Brain microvascular endothelial cell (primary cell): ENCODE measurements at regions not wholly inside any gene's neighbourhood (a gene's known extent, or its start where the extent isn't known, plus 50 kb on each side); places are given as distances from the start of the nearest gene placed in this dataset.
A peak's percentile ranks its signal among the peaks of the same experiment; 100 is the strongest.

Experiments used
- DNase-seq: peaks from one replicate; pipeline ENCODE4 v3.0.0-alpha.2; 2020
- H3K27ac ChIP-seq: fragments of 250-450 bp; sonication (Bioruptor Pico); 2 replicates; pipeline ENCODE4 v1.5.1; 2020; ENCODE audit warnings: mild to moderate bottlenecking, moderate library complexity
- H3K27me3 ChIP-seq: fragments of 250-450 bp; sonication (Bioruptor Pico); replicated peaks from 2 replicates; pipeline ENCODE4 v1.5.1; 2020; ENCODE audit warnings: mild to moderate bottlenecking
- H3K36me3 ChIP-seq: fragments of 250-450 bp; sonication (Bioruptor Pico); replicated peaks from 2 replicates; pipeline ENCODE4 v1.5.1; 2020; ENCODE audit warnings: mild to moderate bottlenecking
- H3K4me3 ChIP-seq: 2 replicates; pipeline ENCODE4 v1.5.1; 2011; ENCODE audit warnings: low read depth, mild to moderate bottlenecking, control low read depth, low read length, moderate library complexity
- CTCF ChIP-seq: IDR thresholded peaks from 2 replicates; pipeline ENCODE4 v1.5.1; 2011; ENCODE audit warnings: low read depth, mild to moderate bottlenecking, moderate library complexity, low read length, control low read depth, inconsistent platforms; ENCODE audit errors: missing control alignments
- in situ Hi-C: cut with HindIII; loops from 2 replicates; pipeline ENCODE4 v1.10.0; 2017; ENCODE audit warnings: low sequenced_read_pairs, low pct_ligation_motif_present

- Histone ChIP-seq H3K4me3 (no peak overlapping the region), H3K27me3 (no peaks in the 10 kb centered on the region), H3K36me3 (no peaks in the 10 kb centered on the region), H3K27ac (no peak overlapping the region)
- in situ Hi-C loops: no loop called here
- peak; percentile 24 for TF ChIP-seq CTCF
- DNase-seq: peak; percentile 47
Observed at GRCh38 chr1:178629252-178630154, 95.5 kb upstream of the RALGPS2 start.

- no peak overlapping the region for H3K27ac ChIP-seq
- H3K36me3 ChIP-seq: no peaks in the 10 kb centered on the region
- DNase-seq: no peak
- TF ChIP-seq CTCF: no peak
- no peaks in the 10 kb centered on the region for H3K27me3 ChIP-seq
- no peak overlapping the region for H3K4me3 ChIP-seq
- in situ Hi-C loops: no loop called here
Observed at GRCh38 chr1:178630417-178630816, 94.6 kb upstream of the RALGPS2 start.

GRCh38 chr1:178632653-178633052 is 92.4 kb upstream of the RALGPS2 start:
- TF ChIP-seq CTCF: no peak
- no peak overlapping the region for H3K4me3 ChIP-seq
- H3K27ac ChIP-seq: peak overlapping the region; percentile 12
- no peaks in the 10 kb centered on the region for H3K27me3 ChIP-seq
- no peak for DNase-seq
- no peaks in the 10 kb centered on the region for H3K36me3 ChIP-seq
- in situ Hi-C loops: no loop called here

GRCh38 chr1:178633056-178633455 is 92.0 kb upstream of the RALGPS2 start:
- H3K4me3 ChIP-seq: no peak overlapping the region
- TF ChIP-seq CTCF: no peak
- in situ Hi-C loops: no loop called here
- no peaks in the 10 kb centered on the region for H3K36me3 ChIP-seq
- H3K27me3 ChIP-seq: no peaks in the 10 kb centered on the region
- H3K27ac ChIP-seq: peak overlapping the region; percentile 12
- DNase-seq: peak; percentile 78

GRCh38 chr1:178634445-178634844 is 90.6 kb upstream of the RALGPS2 start:
- Histone ChIP-seq H3K4me3 (no peak overlapping the region), H3K27ac (no peak overlapping the region), H3K27me3 (no peaks in the 10 kb centered on the region), H3K36me3 (no peaks in the 10 kb centered on the region)
- no peak for DNase-seq
- in situ Hi-C loops: no loop called here
- no peak for TF ChIP-seq CTCF
